ENCODE measurements at regions not wholly inside any gene's neighbourhood (a gene's known extent, or its start where the extent isn't known, plus 50 kb on each side); places are given as distances from the start of the nearest gene placed in this dataset.

DNA sequence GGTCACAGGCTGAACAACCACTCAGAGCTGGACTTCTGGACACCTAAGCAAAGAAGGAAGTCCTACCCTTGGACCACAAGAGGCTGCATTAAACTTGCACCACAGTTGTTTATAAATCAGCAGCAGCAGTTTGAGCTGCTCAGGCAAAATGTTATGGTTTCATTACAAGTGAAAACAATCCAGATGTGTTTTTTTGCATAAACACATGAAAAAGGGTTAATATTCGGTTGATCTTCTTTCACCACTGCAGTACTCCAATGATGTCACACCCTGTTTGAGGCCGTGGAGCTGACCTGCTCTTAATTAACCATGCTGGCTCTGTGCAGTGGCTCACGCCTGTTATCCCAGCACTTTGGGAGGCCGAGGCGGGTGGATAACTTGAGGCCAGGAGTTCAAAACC lies 490.8 kb upstream of the CELF2 start:
- Histone ChIP-seq H3K36me3 (no peaks in the 10 kb centered on the region), H3K9me3 (no peaks in the 10 kb centered on the region), H3K27me3 (no peaks in the 10 kb centered on the region), H3K4me3 (no peak overlapping the region), H3K4me1 (no peaks in the 10 kb centered on the region), H3K27ac (no peak overlapping the region)
- TF ChIP-seq, protein P1, sequence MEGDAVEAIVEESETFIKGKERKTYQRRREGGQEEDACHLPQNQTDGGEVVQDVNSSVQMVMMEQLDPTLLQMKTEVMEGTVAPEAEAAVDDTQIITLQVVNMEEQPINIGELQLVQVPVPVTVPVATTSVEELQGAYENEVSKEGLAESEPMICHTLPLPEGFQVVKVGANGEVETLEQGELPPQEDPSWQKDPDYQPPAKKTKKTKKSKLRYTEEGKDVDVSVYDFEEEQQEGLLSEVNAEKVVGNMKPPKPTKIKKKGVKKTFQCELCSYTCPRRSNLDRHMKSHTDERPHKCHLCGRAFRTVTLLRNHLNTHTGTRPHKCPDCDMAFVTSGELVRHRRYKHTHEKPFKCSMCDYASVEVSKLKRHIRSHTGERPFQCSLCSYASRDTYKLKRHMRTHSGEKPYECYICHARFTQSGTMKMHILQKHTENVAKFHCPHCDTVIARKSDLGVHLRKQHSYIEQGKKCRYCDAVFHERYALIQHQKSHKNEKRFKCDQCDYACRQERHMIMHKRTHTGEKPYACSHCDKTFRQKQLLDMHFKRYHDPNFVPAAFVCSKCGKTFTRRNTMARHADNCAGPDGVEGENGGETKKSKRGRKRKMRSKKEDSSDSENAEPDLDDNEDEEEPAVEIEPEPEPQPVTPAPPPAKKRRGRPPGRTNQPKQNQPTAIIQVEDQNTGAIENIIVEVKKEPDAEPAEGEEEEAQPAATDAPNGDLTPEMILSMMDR (IDR thresholded peaks at IDR 0.05) = no peak
- intact Hi-C loops (cut with DNase I; ENCODE audit: low total_unique reads) = no loop called here
- no peak for DNase-seq

DNA sequence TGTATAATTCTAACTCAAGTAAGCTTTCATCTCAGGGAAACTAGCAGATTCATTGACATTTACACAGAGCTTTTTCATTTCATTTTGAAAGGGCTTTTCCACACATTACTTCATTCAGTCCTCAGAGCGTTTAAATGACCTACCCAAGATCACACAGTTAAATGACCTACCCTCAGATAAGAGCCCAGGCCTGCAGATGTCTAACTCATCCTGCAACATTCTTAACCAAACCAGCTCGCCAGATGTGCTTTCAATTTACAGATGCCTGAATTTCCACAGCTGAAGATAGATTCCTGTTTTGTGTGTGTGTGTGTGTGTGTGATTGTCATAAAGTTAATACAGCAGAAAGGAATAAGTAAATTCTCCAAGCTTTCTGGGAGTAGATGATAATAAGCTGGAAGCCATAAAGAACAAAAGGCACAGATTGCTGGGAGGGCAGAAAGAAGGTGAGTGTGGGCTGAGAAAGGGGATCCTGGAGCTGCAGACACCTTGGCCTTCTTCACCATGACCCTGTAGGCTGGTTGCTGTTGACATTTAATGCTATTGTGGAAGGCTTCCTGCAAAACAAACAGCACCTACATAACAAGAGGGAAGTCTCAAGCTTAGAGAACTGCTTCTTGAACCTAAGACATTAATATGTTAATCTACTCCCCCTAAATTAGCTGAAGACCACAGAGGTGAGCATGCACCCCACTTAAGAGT lies 489.7 kb upstream of the CELF2 start:
- Histone ChIP-seq H3K4me1 (no peaks in the 10 kb centered on the region), H3K9me3 (no peaks in the 10 kb centered on the region), H3K27me3 (no peaks in the 10 kb centered on the region), H3K4me3 (no peak overlapping the region), H3K27ac (no peak overlapping the region), H3K36me3 (no peaks in the 10 kb centered on the region)
- TF ChIP-seq, protein P1 (IDR thresholded peaks at IDR 0.05) = no peak
- no peak for DNase-seq
- intact Hi-C loops (cut with DNase I; ENCODE audit: low total_unique reads) = no loop called here

DNA sequence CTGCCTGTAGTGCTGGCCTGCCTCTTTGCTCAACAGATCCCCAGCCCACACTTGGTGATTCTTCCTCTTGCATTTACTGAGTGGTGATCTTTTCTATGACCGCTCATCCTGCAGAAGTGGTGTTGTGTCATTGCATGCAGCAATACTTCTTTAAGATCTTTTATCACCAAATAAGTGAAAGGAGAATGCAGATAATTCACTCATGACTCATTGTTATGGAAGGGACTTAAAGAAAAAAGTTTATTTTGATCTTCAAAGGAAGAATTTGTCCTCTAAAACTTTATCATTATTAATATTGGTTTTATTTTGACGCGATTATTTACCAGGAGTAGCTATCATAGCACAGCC lies 489.1 kb upstream of the CELF2 start:
- no peak for DNase-seq
- H3K4me3 ChIP-seq = no peak overlapping the region
- no peaks in the 10 kb centered on the region for H3K27me3 ChIP-seq
- TF ChIP-seq, protein P1 (IDR thresholded peaks at IDR 0.05) = no peak
- H3K27ac ChIP-seq = no peak overlapping the region
- H3K36me3 ChIP-seq = no peaks in the 10 kb centered on the region
- no peaks in the 10 kb centered on the region for H3K4me1 ChIP-seq
- H3K9me3 ChIP-seq = no peaks in the 10 kb centered on the region
- intact Hi-C loops (cut with DNase I; ENCODE audit: low total_unique reads) = no loop called here

DNA sequence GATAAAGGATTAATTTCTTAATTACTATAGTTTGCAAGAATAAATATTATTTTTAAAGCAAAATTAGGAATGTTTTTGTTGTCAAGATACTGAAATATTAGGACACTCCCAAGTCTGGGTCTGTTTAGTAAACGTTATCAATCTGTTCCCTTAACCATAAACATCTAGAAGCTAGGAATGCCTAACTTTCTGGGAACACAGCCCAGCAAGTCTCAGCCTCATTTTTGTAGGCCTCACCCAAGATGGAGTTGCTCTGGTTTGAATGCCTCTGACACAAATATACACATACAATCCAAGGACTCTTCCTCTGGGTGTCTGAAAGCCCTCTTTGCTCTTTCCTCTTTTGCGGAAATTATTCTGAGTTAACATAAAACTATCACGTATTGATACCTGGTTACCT lies 487.4 kb upstream of the CELF2 start:
- DNase-seq = no peak
- intact Hi-C loops (cut with DNase I; ENCODE audit: low total_unique reads) = no loop called here
- H3K4me3 ChIP-seq = no peak overlapping the region
- no peaks in the 10 kb centered on the region for H3K36me3 ChIP-seq
- H3K27me3 ChIP-seq = no peaks in the 10 kb centered on the region
- no peak overlapping the region for H3K27ac ChIP-seq
- H3K9me3 ChIP-seq = no peaks in the 10 kb centered on the region
- H3K4me1 ChIP-seq = no peaks in the 10 kb centered on the region
- TF ChIP-seq, protein P1 (IDR thresholded peaks at IDR 0.05) = no peak

DNA sequence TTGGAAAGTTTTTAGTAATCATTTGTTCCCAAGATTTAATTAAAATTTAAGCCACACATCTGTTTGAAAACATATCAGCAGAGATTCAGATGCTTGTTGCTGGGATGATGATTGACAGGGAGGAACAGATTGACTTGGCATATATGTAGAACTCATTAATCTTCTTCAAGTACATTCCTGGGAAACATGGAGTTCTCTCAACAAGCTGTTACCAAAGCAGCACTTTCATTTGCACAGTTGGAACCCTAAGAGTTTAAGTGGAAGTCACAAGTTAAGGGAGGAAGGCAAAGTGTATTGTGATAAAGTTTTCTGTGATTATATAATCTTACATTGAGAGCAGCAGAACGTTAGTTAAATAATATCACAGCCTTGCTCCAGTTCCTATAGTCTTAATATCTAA lies 485.4 kb upstream of the CELF2 start:
- H3K27ac ChIP-seq = no peak overlapping the region
- TF ChIP-seq, protein P1 (IDR thresholded peaks at IDR 0.05) = no peak

DNA sequence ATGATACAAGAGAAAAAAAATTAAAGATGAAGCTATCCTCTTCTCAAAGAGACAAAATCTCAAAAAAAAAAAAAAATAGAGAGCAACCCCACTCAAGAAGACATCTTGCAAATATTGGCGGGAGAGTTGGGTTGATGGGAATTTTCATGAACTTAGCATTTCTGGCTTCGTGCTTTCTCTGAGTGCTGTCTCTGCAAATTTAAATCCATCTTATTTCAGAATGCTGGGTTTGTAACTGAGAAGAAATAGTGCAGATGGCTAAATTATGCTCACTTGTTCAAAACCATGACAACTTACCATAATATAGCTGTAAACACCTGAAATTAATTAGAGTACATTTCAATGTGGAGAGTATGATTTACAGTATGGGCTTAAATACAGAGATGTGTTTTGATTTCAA lies 484.8 kb upstream of the CELF2 start:
- TF ChIP-seq, protein P1 (IDR thresholded peaks at IDR 0.05) = no peak
- H3K27me3 ChIP-seq = no peaks in the 10 kb centered on the region
- intact Hi-C loops (cut with DNase I; ENCODE audit: low total_unique reads) = no loop called here
- no peaks in the 10 kb centered on the region for H3K36me3 ChIP-seq
- no peak overlapping the region for H3K4me3 ChIP-seq
- no peaks in the 10 kb centered on the region for H3K4me1 ChIP-seq
- DNase-seq = no peak
- H3K9me3 ChIP-seq = no peaks in the 10 kb centered on the region
- no peak overlapping the region for H3K27ac ChIP-seq

More for the DNA sequence above, 485.4 kb upstream of the CELF2 start:
- Histone ChIP-seq H3K36me3 (no peaks in the 10 kb centered on the region), H3K27me3 (no peaks in the 10 kb centered on the region), H3K9me3 (no peaks in the 10 kb centered on the region), H3K4me1 (no peaks in the 10 kb centered on the region), H3K4me3 (no peak overlapping the region)
- DNase-seq = no peak
- intact Hi-C loops (cut with DNase I; ENCODE audit: low total_unique reads) = no loop called here

All from tibial artery (tissue), 4 donors.